Activated T-cell treated with anti-CD3 and anti-CD28 coated beads, Interleukin-2, amount 50 U/mL, for 4 hours (primary cell): ENCODE measurements at regions not wholly inside any gene's neighbourhood (a gene's known extent, or its start where the extent isn't known, plus 50 kb on each side); places are given as distances from the start of the nearest gene placed in this dataset.
"Not testable (repeated sequence)": the region's sequence is repeated elsewhere in the genome, so short reads cannot be mapped to it uniquely, and the experiment has no call there.

Source experiments
- ATAC-seq, 2 donors: fragments of 200-7000 bp; cut with Tn5 transposase; one replicate each; pipeline ENCODE4 v1.10.0; 2021
- DNase-seq: peaks from one replicate; pipeline ENCODE4 v3.0.0-alpha.2; 2020
- H3K27me3 Mint-ChIP-seq: one replicate; pipeline ENCODE4 v1.8.0; 2021; ENCODE audit warnings: low read depth, mixed read lengths
- H3K36me3 Mint-ChIP-seq: one replicate; pipeline ENCODE4 v1.8.0; 2022; ENCODE audit warnings: mixed read lengths; ENCODE audit not compliant: insufficient read depth
- H3K4me1 Mint-ChIP-seq: one replicate; pipeline ENCODE4 v1.8.0; 2021; ENCODE audit warnings: low read depth, mixed read lengths
- H3K4me3 Mint-ChIP-seq: one replicate; pipeline ENCODE4 v1.8.0; 2021; ENCODE audit warnings: mild to moderate bottlenecking, moderate library complexity, mixed read lengths
- H3K9me3 Mint-ChIP-seq: one replicate; pipeline ENCODE4 v1.8.0; 2021; ENCODE audit warnings: mixed read lengths

GRCh38 chr6:156593893-156594292, 183.3 kb upstream of the ARID1B start:
- no peak for ATAC-seq
- no peaks in the 10 kb centered on the region for H3K36me3 Mint-ChIP-seq
- no peaks in the 10 kb centered on the region for H3K9me3 Mint-ChIP-seq
- peaks cover 13% of the 10 kb centered on the region for H3K27me3 Mint-ChIP-seq
- DNase-seq: no peak
- H3K4me3 Mint-ChIP-seq: no peak overlapping the region
- no peaks in the 10 kb centered on the region for H3K4me1 Mint-ChIP-seq

GRCh38 chr6:156593127-156593526, 184.1 kb upstream of the ARID1B start:
- no peak for ATAC-seq
- Mint-ChIP-seq H3K36me3 (no peaks in the 10 kb centered on the region), H3K27me3 (peaks cover 13% of the 10 kb centered on the region), H3K4me1 (no peaks in the 10 kb centered on the region), H3K9me3 (no peaks in the 10 kb centered on the region), H3K4me3 (no peak overlapping the region)
- DNase-seq: no peak

- H3K4me1 Mint-ChIP-seq: no peaks in the 10 kb centered on the region
- no peak overlapping the region for H3K4me3 Mint-ChIP-seq
- no peaks in the 10 kb centered on the region for H3K36me3 Mint-ChIP-seq
- DNase-seq: no peak
- peaks cover 15% of the 10 kb centered on the region for H3K27me3 Mint-ChIP-seq
- no peak for ATAC-seq
- H3K9me3 Mint-ChIP-seq: no peaks in the 10 kb centered on the region
These were observed 186.7 kb upstream of the ARID1B start for GRCh38 chr6:156590482-156590881.

GRCh38 chr6:156589281-156589680, 187.9 kb upstream of the ARID1B start:
- H3K4me3 Mint-ChIP-seq: no peak overlapping the region
- H3K27me3 Mint-ChIP-seq: peaks cover 12% of the 10 kb centered on the region
- no peaks in the 10 kb centered on the region for H3K9me3 Mint-ChIP-seq
- no peak for DNase-seq
- ATAC-seq: no peak
- H3K4me1 Mint-ChIP-seq: no peaks in the 10 kb centered on the region
- no peaks in the 10 kb centered on the region for H3K36me3 Mint-ChIP-seq

GRCh38 chr6:156587751-156588301, 189.4 kb upstream of the ARID1B start:
- Mint-ChIP-seq H3K4me1 (no peaks in the 10 kb centered on the region), H3K9me3 (no peaks in the 10 kb centered on the region), H3K36me3 (no peaks in the 10 kb centered on the region), H3K4me3 (no peak overlapping the region), H3K27me3 (peaks cover 6% of the 10 kb centered on the region)
- DNase-seq: no peak
- ATAC-seq: no peak

GRCh38 chr6:156587071-156587470, 190.1 kb upstream of the ARID1B start:
- DNase-seq (no peak), ATAC-seq (no peak)
- Mint-ChIP-seq H3K9me3 (no peaks in the 10 kb centered on the region), H3K4me3 (no peak overlapping the region), H3K36me3 (no peaks in the 10 kb centered on the region), H3K4me1 (no peaks in the 10 kb centered on the region), H3K27me3 (peaks cover 3% of the 10 kb centered on the region)

GRCh38 chr6:156585859-156586258, 191.3 kb upstream of the ARID1B start:
- ATAC-seq (no peak), DNase-seq (no peak)
- Mint-ChIP-seq H3K4me3 (no peak overlapping the region), H3K4me1 (no peaks in the 10 kb centered on the region), H3K36me3 (no peaks in the 10 kb centered on the region), H3K9me3 (no peaks in the 10 kb centered on the region), H3K27me3 (peaks cover 5% of the 10 kb centered on the region)

GRCh38 chr6:156584121-156584520, 193.1 kb upstream of the ARID1B start:
- H3K9me3 Mint-ChIP-seq, H3K36me3 Mint-ChIP-seq, H3K4me1 Mint-ChIP-seq, DNase-seq, H3K27me3 Mint-ChIP-seq, ATAC-seq, H3K4me3 Mint-ChIP-seq: not testable (repeated sequence)

- no peak overlapping the region for H3K4me3 Mint-ChIP-seq
- ATAC-seq (no peak), DNase-seq (no peak)
- peaks cover 2% of the 10 kb centered on the region for H3K36me3 Mint-ChIP-seq
- no peaks in the 10 kb centered on the region for H3K4me1 Mint-ChIP-seq
- peaks cover 8% of the 10 kb centered on the region for H3K27me3 Mint-ChIP-seq
- peaks cover 5% of the 10 kb centered on the region for H3K9me3 Mint-ChIP-seq
These were observed 194.1 kb upstream of the ARID1B start for GRCh38 chr6:156583083-156583482.

GRCh38 chr6:156582509-156582992, 194.6 kb upstream of the ARID1B start:
- peaks cover 2% of the 10 kb centered on the region for H3K36me3 Mint-ChIP-seq
- H3K4me1 Mint-ChIP-seq: no peaks in the 10 kb centered on the region
- no peak for DNase-seq
- no peak for ATAC-seq
- H3K4me3 Mint-ChIP-seq: no peak overlapping the region
- H3K9me3 Mint-ChIP-seq: peaks cover 8% of the 10 kb centered on the region
- peaks cover 6% of the 10 kb centered on the region for H3K27me3 Mint-ChIP-seq

- no peak overlapping the region for H3K4me3 Mint-ChIP-seq
- DNase-seq (no peak), ATAC-seq (no peak)
- H3K4me1 Mint-ChIP-seq: no peaks in the 10 kb centered on the region
- peaks cover 7% of the 10 kb centered on the region for H3K27me3 Mint-ChIP-seq
- peaks cover 5% of the 10 kb centered on the region for H3K36me3 Mint-ChIP-seq
- peaks cover 32% of the 10 kb centered on the region for H3K9me3 Mint-ChIP-seq
These were observed 197.6 kb upstream of the ARID1B start for GRCh38 chr6:156579564-156579963.

- peaks cover 14% of the 10 kb centered on the region for H3K27me3 Mint-ChIP-seq
- no peak overlapping the region for H3K4me3 Mint-ChIP-seq
- H3K9me3 Mint-ChIP-seq: peaks cover 32% of the 10 kb centered on the region
These were observed 199.4 kb upstream of the ARID1B start for GRCh38 chr6:156577749-156578148.

GRCh38 chr6:156575361-156575760, 201.8 kb upstream of the ARID1B start:
- H3K9me3 Mint-ChIP-seq: peaks cover 32% of the 10 kb centered on the region
- no peak overlapping the region for H3K4me3 Mint-ChIP-seq
- no peak for ATAC-seq
- H3K27me3 Mint-ChIP-seq: peaks cover 22% of the 10 kb centered on the region
- peaks cover 5% of the 10 kb centered on the region for H3K36me3 Mint-ChIP-seq
- no peaks in the 10 kb centered on the region for H3K4me1 Mint-ChIP-seq
- no peak for DNase-seq

More at GRCh38 chr6:156577749-156578148, 199.4 kb upstream of the ARID1B start:
- Mint-ChIP-seq H3K4me1 (no peaks in the 10 kb centered on the region), H3K36me3 (peaks cover 5% of the 10 kb centered on the region)
- DNase-seq: no peak
- no peak for ATAC-seq

GRCh38 chr6:156564807-156565149, 212.4 kb upstream of the ARID1B start:
- Mint-ChIP-seq H3K36me3 (peaks cover 1% of the 10 kb centered on the region), H3K9me3 (peaks cover 9% of the 10 kb centered on the region), H3K4me1 (peaks cover 5% of the 10 kb centered on the region), H3K27me3 (peaks cover 12% of the 10 kb centered on the region), H3K4me3 (no peak overlapping the region)
- DNase-seq (no peak), ATAC-seq (no peak)

- DNase-seq (peak; percentile 77), ATAC-seq (peak; percentile 90 to 99)
- H3K4me3 Mint-ChIP-seq: no peak overlapping the region
- peaks cover 5% of the 10 kb centered on the region for H3K4me1 Mint-ChIP-seq
- H3K36me3 Mint-ChIP-seq: peaks cover 3% of the 10 kb centered on the region
- peaks cover 13% of the 10 kb centered on the region for H3K27me3 Mint-ChIP-seq
- H3K9me3 Mint-ChIP-seq: peaks cover 9% of the 10 kb centered on the region
These were observed 212.9 kb upstream of the ARID1B start for GRCh38 chr6:156564127-156564806.
